ENCODE measurements at regions not wholly inside any gene's neighbourhood (a gene's known extent, or its start where the extent isn't known, plus 50 kb on each side); places are given as distances from the start of the nearest gene placed in this dataset.
A peak's percentile ranks its signal among the peaks of the same experiment; 100 is the strongest.

- no peak for DNase-seq
Measured at GRCh38 chr11:10358696-10359095, 53.8 kb downstream of the ADM start.

GRCh38 chr11:10359171-10359570 lies 54.3 kb downstream of the ADM start:
- no peak for DNase-seq

- DNase-seq = no peak
Measured at GRCh38 chr11:10360835-10361234, 56.0 kb downstream of the ADM start.

- no peak for DNase-seq
Measured at GRCh38 chr11:10365045-10365444, 60.2 kb downstream of the ADM start.

- peak; percentile 82 for DNase-seq
Measured at GRCh38 chr11:10366568-10367331, 61.9 kb downstream of the ADM start.

- DNase-seq = no peak
Measured at GRCh38 chr11:10371926-10372641, 67.2 kb downstream of the ADM start.

- DNase-seq = no peak
Measured at GRCh38 chr11:10373340-10373739, 68.5 kb downstream of the ADM start.

- no peak for DNase-seq
Measured at GRCh38 chr11:10373929-10374328, 69.1 kb downstream of the ADM start.

GRCh38 chr11:10374386-10374785 lies 69.5 kb downstream of the ADM start:
- DNase-seq = no peak

GRCh38 chr11:10375280-10375971 lies 70.6 kb downstream of the ADM start:
- DNase-seq = peak; percentile 41

GRCh38 chr11:10376061-10376460 lies 71.2 kb downstream of the ADM start:
- no peak for DNase-seq

GRCh38 chr11:10377183-10377582 lies 72.3 kb downstream of the ADM start:
- DNase-seq = no peak

GRCh38 chr11:10378362-10378761 lies 73.5 kb downstream of the ADM start:
- DNase-seq = no peak

GRCh38 chr11:10379022-10379421 lies 74.1 kb downstream of the ADM start:
- DNase-seq = no peak

- peak; percentile 44 for DNase-seq
Measured at GRCh38 chr11:10379426-10379825, 74.6 kb downstream of the ADM start.

- DNase-seq = no peak
Measured at GRCh38 chr11:10379871-10380568, 75.0 kb upstream of the AMPD3 start.

- no peak for DNase-seq
Measured at GRCh38 chr11:10380921-10381320, 74.1 kb upstream of the AMPD3 start.

- no peak for DNase-seq
Measured at GRCh38 chr11:10381736-10382135, 73.3 kb upstream of the AMPD3 start.

- no peak for DNase-seq
Measured at GRCh38 chr11:10382518-10382917, 72.5 kb upstream of the AMPD3 start.

- DNase-seq = no peak
Measured at GRCh38 chr11:10385696-10386095, 69.4 kb upstream of the AMPD3 start.

- DNase-seq = no peak
Measured at GRCh38 chr11:10386361-10386760, 68.7 kb upstream of the AMPD3 start.

GRCh38 chr11:10386861-10387205 lies 68.2 kb upstream of the AMPD3 start:
- no peak for DNase-seq

Data from amniotic stem cell (primary cell).